LNCAP (cell line): ENCODE measurements at regions not wholly inside any gene's neighbourhood (a gene's known extent, or its start where the extent isn't known, plus 50 kb on each side); places are given as distances from the start of the nearest gene placed in this dataset.

Experiments
- CTCF ChIP-seq: fragments of 450-650 bp; IDR thresholded peaks from 2 replicates; pipeline ENCODE4 v1.5.1; 2017; ENCODE audit warnings: mild to moderate bottlenecking

- no peak for TF ChIP-seq CTCF
These were observed 170.4 kb upstream of the FSTL4 start for GRCh38 chr5:133782736-133783135.

- TF ChIP-seq CTCF: no peak
These were observed 169.3 kb upstream of the FSTL4 start for GRCh38 chr5:133781436-133782225.

- TF ChIP-seq CTCF: no peak
These were observed 168.4 kb upstream of the FSTL4 start for GRCh38 chr5:133780619-133781280.

- TF ChIP-seq CTCF: no peak
These were observed 167.6 kb upstream of the FSTL4 start for GRCh38 chr5:133779828-133780475.

- no peak for TF ChIP-seq CTCF
These were observed 166.3 kb upstream of the FSTL4 start for GRCh38 chr5:133778636-133779035.

- no peak for TF ChIP-seq CTCF
These were observed 165.6 kb upstream of the FSTL4 start for GRCh38 chr5:133777951-133778350.

GRCh38 chr5:133775584-133776304 lies 163.4 kb upstream of the FSTL4 start:
- TF ChIP-seq CTCF: no peak
